GM06990 (cell line): ENCODE measurements at regions not wholly inside any gene's neighbourhood (a gene's known extent, or its start where the extent isn't known, plus 50 kb on each side); places are given as distances from the start of the nearest gene placed in this dataset.

Experiments
- DNase-seq: peaks from one replicate; pipeline ENCODE4 v3.0.0-alpha.2; 2011; ENCODE audit not compliant: insufficient read length; ENCODE audit errors: extremely low read depth
- H3K27me3 ChIP-seq: replicated peaks from 2 replicates; pipeline ENCODE4 v1.6.0; 2011; ENCODE audit warnings: low read length; ENCODE audit not compliant: control insufficient read depth, insufficient read depth
- H3K36me3 ChIP-seq: 2 replicates; pipeline ENCODE4 v1.5.1; 2011; ENCODE audit warnings: low read length; ENCODE audit not compliant: control insufficient read depth, insufficient read depth
- H3K4me3 ChIP-seq: replicated peaks from 2 replicates; pipeline ENCODE4 v1.5.1; 2011; ENCODE audit warnings: low read depth, mild to moderate bottlenecking, control low read depth, low read length
- TF ChIP-seq, protein P1 (sequence below): IDR thresholded peaks from 2 replicates; pipeline ENCODE4 v1.5.1; 2011; ENCODE audit warnings: low read length, control low read depth, mild to moderate bottlenecking, inconsistent platforms; ENCODE audit not compliant: insufficient read depth, poor library complexity, severe bottlenecking

DNA sequence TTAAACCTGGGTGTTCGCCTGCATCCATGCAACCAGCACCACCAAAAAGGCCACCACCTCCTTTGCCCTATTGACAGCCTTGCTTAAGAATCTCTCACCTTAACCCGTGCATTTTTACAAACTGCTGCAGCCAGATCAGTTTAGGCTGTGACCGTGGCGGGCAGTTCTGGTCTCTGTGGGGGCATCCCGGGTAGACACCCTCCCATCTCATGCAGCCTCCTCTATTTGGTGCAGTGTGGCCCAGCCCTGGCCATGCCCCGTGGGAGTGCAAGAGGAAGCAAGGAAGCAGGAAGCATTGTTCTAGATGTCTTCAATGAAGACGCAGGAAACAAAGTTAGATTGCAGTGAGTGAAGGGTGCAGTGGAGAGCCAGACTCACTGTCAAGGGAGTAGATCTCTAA lies 108.8 kb upstream of the MVB12B start:
- Histone ChIP-seq H3K27me3 (peaks cover 1% of the 10 kb centered on the region), H3K4me3 (no peak overlapping the region), H3K36me3 (no peaks in the 10 kb centered on the region)
- DNase-seq, result no peak
- TF ChIP-seq, protein P1, sequence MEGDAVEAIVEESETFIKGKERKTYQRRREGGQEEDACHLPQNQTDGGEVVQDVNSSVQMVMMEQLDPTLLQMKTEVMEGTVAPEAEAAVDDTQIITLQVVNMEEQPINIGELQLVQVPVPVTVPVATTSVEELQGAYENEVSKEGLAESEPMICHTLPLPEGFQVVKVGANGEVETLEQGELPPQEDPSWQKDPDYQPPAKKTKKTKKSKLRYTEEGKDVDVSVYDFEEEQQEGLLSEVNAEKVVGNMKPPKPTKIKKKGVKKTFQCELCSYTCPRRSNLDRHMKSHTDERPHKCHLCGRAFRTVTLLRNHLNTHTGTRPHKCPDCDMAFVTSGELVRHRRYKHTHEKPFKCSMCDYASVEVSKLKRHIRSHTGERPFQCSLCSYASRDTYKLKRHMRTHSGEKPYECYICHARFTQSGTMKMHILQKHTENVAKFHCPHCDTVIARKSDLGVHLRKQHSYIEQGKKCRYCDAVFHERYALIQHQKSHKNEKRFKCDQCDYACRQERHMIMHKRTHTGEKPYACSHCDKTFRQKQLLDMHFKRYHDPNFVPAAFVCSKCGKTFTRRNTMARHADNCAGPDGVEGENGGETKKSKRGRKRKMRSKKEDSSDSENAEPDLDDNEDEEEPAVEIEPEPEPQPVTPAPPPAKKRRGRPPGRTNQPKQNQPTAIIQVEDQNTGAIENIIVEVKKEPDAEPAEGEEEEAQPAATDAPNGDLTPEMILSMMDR, result no peak

DNA sequence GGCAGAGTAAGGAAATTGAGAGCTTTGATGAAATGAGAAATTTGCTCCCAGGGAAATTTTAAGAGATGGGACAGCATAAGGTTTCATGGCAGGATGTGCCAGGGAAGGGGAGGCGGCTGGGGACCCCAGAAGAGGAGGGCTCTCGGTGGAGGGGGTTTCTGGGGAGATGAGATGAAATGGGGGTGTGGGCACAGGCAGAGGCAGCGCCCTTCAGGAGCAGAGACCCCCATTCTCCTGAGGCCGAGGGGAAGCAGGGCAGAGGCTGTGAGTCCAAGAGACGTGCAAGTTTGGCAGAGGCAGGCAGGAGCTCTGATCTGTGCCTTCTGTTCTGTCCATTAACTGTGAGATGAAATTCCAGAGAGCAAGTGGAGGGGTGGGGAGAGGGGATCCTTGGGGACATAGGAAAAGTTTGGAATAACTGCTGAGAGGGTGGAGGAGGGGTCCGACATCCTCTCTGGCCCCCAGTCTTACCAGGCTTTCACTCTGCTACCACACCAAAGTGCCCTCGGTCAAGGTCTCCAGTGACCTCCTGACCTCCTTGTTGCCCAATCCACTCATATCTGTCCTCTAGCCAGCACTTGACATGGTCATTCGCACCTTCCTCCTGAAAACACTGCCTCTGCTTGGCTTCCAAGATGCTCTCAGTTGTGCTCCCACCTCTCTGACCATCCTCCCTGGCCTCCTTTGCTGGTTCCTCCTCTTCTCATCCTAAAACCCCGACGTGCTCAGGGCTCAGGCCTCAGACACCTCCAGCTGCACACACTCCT lies 108.1 kb upstream of the MVB12B start:
- peaks cover 1% of the 10 kb centered on the region for H3K27me3 ChIP-seq
- TF ChIP-seq, protein P1, result no peak
- H3K4me3 ChIP-seq, result no peak overlapping the region
- no peaks in the 10 kb centered on the region for H3K36me3 ChIP-seq
- no peak for DNase-seq

DNA sequence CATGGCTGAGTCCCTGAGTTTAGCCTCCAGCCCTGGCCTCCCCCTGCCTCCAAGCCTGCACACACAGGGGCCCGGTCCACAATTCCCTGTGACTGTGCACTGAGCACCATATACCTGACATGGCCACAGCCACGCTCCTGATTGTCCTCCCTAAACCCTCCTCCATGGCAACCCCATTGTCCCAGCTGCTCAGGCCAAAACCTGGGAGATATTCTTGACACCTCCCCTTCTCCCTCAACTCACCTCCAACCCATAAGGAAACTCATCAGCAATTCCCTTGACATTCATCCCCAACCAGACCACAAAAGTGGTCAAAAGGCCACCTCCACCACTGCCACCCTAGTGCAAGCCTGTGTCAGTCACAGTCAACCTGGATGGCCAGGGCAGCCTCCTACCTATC lies 107.5 kb upstream of the MVB12B start:
- TF ChIP-seq, protein P1, result no peak
- H3K27me3 ChIP-seq, result peaks cover 3% of the 10 kb centered on the region
- no peak for DNase-seq
- H3K36me3 ChIP-seq, result no peaks in the 10 kb centered on the region
- H3K4me3 ChIP-seq, result no peak overlapping the region

GRCh38 chr9:126219648-126220063 lies 107.0 kb upstream of the MVB12B start:
- TF ChIP-seq, protein P1, result no peak

GRCh38 chr9:126221480-126221879 lies 105.1 kb upstream of the MVB12B start:
- H3K27me3 ChIP-seq, result peaks cover 3% of the 10 kb centered on the region

More at GRCh38 chr9:126219648-126220063, 107.0 kb upstream of the MVB12B start:
- Histone ChIP-seq H3K27me3 (peaks cover 3% of the 10 kb centered on the region), H3K36me3 (no peaks in the 10 kb centered on the region), H3K4me3 (no peak overlapping the region)
- DNase-seq, result no peak

More at GRCh38 chr9:126221480-126221879, 105.1 kb upstream of the MVB12B start:
- no peak overlapping the region for H3K4me3 ChIP-seq
- DNase-seq, result no peak
- TF ChIP-seq, protein P1, result no peak
- no peaks in the 10 kb centered on the region for H3K36me3 ChIP-seq
